K562 (cell line): ENCODE measurements at regions not wholly inside any gene's neighbourhood (a gene's known extent, or its start where the extent isn't known, plus 50 kb on each side); places are given as distances from the start of the nearest gene placed in this dataset.

ENCODE experiments used
- ATAC-seq: fragments of 200-7000 bp; cut with Tn5 transposase; 3 replicates; pipeline ENCODE4 v1.9.1; 2020; ENCODE audit warnings: moderate library complexity
- BruUV-seq: library from RNA; stranded (reverse); fragments of 400-500 nt; replicated peaks from 2 replicates; lab custom pipeline; 2021; lab: Mats Ljungman, UMichigan
- CTCF ChIA-PET: fragments of 300-600 bp; formaldehyde crosslinking; extraction: SDS; loops from one replicate; lab custom pipeline; 2021; ENCODE audit warnings: low intra/inter-chr PET ratio; lab: Yijun Ruan, JAX
- POLR2A ChIA-PET: fragments of 300-600, 350-650 bp; sonication (Branson Sonifier 250); formaldehyde crosslinking; extraction: SDS; loops from one replicate; lab custom pipeline; 2021; ENCODE audit warnings: antibody characterized with exemption, inconsistent platforms; lab: Yijun Ruan, JAX
- DNase-seq, 4 experiments: peaks; one replicate each; pipeline versions ENCODE4 v3.0.0 to v3.0.0-alpha.2; 2011 to 2018; ENCODE audit warnings: low spot score in 3 of 4, mixed read lengths in 3 of 4; ENCODE audit errors: extremely low read depth in 1 of 4
- FAIRE-seq: peaks from 2 replicates; lab custom pipeline; 2011; peaks lifted over from hg19 to GRCh38; lab: Jason Lieb, UNC
- H2AFZ ChIP-seq: 2 replicates; pipeline ENCODE4 v1.6.0; 2011; ENCODE audit warnings: low read depth, low read length, control low read depth, inconsistent platforms
- H3K27ac ChIP-seq: fragments of 200-600 bp; 3 replicates; pipeline ENCODE4 v1.8.0; 2011; ENCODE audit warnings: low read depth, mild to moderate bottlenecking, control low read depth, inconsistent platforms, low read length, moderate library complexity, mixed read lengths; ENCODE audit errors: extremely low read depth
- H3K27me3 ChIP-seq, 2 experiments: fragments of 300-600 bp in 1 of 2; 2 replicates in 1 of 2; 3 replicates in 1 of 2; pipeline versions ENCODE4 v1.6.0 to v1.8.0; 2011; ENCODE audit warnings: inconsistent platforms in 2 of 2, low read length in 2 of 2, mild to moderate bottlenecking in 1 of 2, mixed read lengths in 1 of 2, moderate library complexity in 1 of 2; ENCODE audit not compliant: control insufficient read depth in 2 of 2, insufficient read depth in 2 of 2
- H3K36me3 ChIP-seq: fragments of 300-600 bp; 3 replicates; pipeline ENCODE4 v1.8.0; 2011; ENCODE audit warnings: mild to moderate bottlenecking, low read length, inconsistent platforms; ENCODE audit not compliant: control insufficient read depth, insufficient read depth
- H3K4me1 ChIP-seq, 2 experiments: fragments of 200-600 bp in 1 of 2; replicated peaks in 1 of 2; 2 replicates in 1 of 2; 3 replicates in 1 of 2; pipeline versions ENCODE4 v1.5.1 to v1.8.0; 2011; ENCODE audit warnings: inconsistent platforms in 2 of 2, low read length in 2 of 2, mild to moderate bottlenecking in 1 of 2, mixed read lengths in 1 of 2, moderate library complexity in 1 of 2; ENCODE audit not compliant: control insufficient read depth in 2 of 2, insufficient read depth in 2 of 2
- H3K4me2 ChIP-seq: 2 replicates; pipeline ENCODE4 v1.6.1; 2011; ENCODE audit warnings: low read length, control low read depth, inconsistent platforms, mixed read lengths; ENCODE audit not compliant: insufficient read depth
- H3K4me3 ChIP-seq: fragments of 200-600 bp; sonication (generic), shearing (Covaris generic); 2 replicates; pipeline ENCODE4 v1.5.1; 2016; ENCODE audit warnings: control low read depth, inconsistent platforms
- H3K79me2 ChIP-seq: fragments of 200-600 bp; 3 replicates; pipeline ENCODE4 v1.8.0; 2011; ENCODE audit warnings: low read length, inconsistent platforms; ENCODE audit not compliant: control insufficient read depth, insufficient read depth
- H3K9ac ChIP-seq, 2 experiments: 2 replicates each; pipeline versions ENCODE4 v1.6.0 to v1.6.1; 2011; ENCODE audit warnings: low read depth in 2 of 2, low read length in 2 of 2, control low read depth in 1 of 2, inconsistent platforms in 1 of 2, mild to moderate bottlenecking in 1 of 2, mixed read lengths in 1 of 2; ENCODE audit not compliant: insufficient read depth in 1 of 2
- H3K9me1 ChIP-seq: one replicate; pipeline ENCODE4 v1.6.0; 2011; ENCODE audit warnings: inconsistent platforms, mild to moderate bottlenecking, low read length, moderate library complexity; ENCODE audit not compliant: control insufficient read depth, insufficient read depth
- H3K9me3 ChIP-seq: replicated peaks from 2 replicates; pipeline ENCODE4 v1.5.1; 2011; ENCODE audit warnings: low read depth, low read length, inconsistent platforms; ENCODE audit not compliant: control insufficient read depth, insufficient read depth
- H4K20me1 ChIP-seq: replicated peaks from 2 replicates; pipeline ENCODE4 v1.6.1; 2011; ENCODE audit warnings: low read length, inconsistent platforms, mixed read lengths; ENCODE audit not compliant: control insufficient read depth, insufficient read depth
- RUNX1 ChIP-seq: sonication (generic); IDR thresholded peaks from 2 replicates; pipeline ENCODE4 v1.6.1; 2016; ENCODE audit warnings: antibody characterized with exemption, low read depth
- XRCC3 ChIP-seq: fragments of 450-650 bp; IDR thresholded peaks from 2 replicates; pipeline ENCODE4 v1.6.1; 2017; ENCODE audit warnings: mild to moderate bottlenecking, moderate library complexity
- WGBS: fragments of 100-300 bp; shearing (Covaris generic); methylation state at CpG from one replicate; pipeline ENCODE4 v1.1.6; 2016; ENCODE audit warnings: low coverage, mixed read lengths; ENCODE audit not compliant: insufficient coverage; ENCODE audit errors: missing lambda C conversion rate; 5-methylcytosine and 5-hydroxymethylcytosine counted together
- in situ Hi-C: fragments of 300-500 bp; cut with MboI; formaldehyde crosslinking; loops from 4 replicates; pipeline ENCODE4 v1.15.0; 2018; ENCODE audit warnings: inconsistent platforms, mixed read lengths
- intact Hi-C: fragments of 100-400 bp; cut with micrococcal nuclease; formaldehyde crosslinking; loops from 2 replicates; pipeline ENCODE4 v1.14.2; 2022
- TF ChIP-seq, protein P1 (sequence below), 2 experiments: fragments of 450-650 bp in 1 of 2; sonication (generic) in 1 of 2; formaldehyde crosslinking in 1 of 2; IDR thresholded peaks; 2 replicates each; pipeline versions ENCODE4 v1.7.1 to v1.9.0; 2016 to 2022; ENCODE audit warnings: inconsistent platforms in 1 of 2, mild to moderate bottlenecking in 1 of 2, missing genetic modification reagents in 1 of 2

DNA sequence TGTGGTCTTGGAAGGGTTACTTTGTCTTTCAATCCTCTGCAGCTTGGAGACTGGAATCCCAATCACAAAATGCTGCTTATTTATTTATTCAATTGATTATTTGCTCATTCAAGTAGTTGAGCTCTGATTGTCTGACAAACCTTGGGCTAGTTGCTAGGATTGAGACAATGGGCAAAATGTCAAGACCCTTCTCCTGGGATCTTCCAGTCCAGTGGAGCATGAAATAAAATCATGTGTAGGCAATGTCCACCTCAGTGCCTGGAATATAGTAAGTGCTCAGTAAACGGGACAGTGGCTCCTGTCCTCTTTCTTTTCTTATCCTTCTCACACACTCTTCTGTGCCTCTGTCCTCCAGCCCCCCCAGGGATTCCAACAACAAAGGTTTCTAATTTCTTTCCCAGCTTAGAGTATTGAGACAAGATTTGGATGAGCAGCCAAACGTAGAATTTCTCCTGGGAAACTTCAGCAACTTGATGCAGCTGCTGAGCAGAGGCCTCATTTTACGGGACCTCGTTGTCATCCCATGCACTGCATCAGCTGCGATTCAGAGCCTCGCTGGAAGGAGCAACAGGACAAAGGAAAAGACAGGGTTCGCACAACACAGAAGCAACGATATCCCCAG lies 545.0 kb downstream of the SOX11 start:
- in situ Hi-C loops, result no loop called here
- Histone ChIP-seq H3K27me3 (no peaks in the 10 kb centered on the region), H3K27ac (no peak overlapping the region), H4K20me1 (no peaks in the 10 kb centered on the region), H3K36me3 (no peaks in the 10 kb centered on the region), H3K4me3 (no peak overlapping the region), H3K9ac (no peak overlapping the region), H3K4me2 (no peak overlapping the region), H3K4me1 (no peaks in the 10 kb centered on the region), H3K79me2 (no peaks in the 10 kb centered on the region), H3K9me1 (no peaks in the 10 kb centered on the region), H2AFZ (no peak overlapping the region), H3K9me3 (no peaks in the 10 kb centered on the region; the same call in 1 of the 2 replicates)
- ChIA-PET CTCF (no interaction called here), POLR2A (no interaction called here)
- intact Hi-C loops, result no loop called here
- 2% methylated on average over 8 of the region's 8 CpGs for WGBS
- TF ChIP-seq XRCC3, result no peak
- TF ChIP-seq, protein P1, sequence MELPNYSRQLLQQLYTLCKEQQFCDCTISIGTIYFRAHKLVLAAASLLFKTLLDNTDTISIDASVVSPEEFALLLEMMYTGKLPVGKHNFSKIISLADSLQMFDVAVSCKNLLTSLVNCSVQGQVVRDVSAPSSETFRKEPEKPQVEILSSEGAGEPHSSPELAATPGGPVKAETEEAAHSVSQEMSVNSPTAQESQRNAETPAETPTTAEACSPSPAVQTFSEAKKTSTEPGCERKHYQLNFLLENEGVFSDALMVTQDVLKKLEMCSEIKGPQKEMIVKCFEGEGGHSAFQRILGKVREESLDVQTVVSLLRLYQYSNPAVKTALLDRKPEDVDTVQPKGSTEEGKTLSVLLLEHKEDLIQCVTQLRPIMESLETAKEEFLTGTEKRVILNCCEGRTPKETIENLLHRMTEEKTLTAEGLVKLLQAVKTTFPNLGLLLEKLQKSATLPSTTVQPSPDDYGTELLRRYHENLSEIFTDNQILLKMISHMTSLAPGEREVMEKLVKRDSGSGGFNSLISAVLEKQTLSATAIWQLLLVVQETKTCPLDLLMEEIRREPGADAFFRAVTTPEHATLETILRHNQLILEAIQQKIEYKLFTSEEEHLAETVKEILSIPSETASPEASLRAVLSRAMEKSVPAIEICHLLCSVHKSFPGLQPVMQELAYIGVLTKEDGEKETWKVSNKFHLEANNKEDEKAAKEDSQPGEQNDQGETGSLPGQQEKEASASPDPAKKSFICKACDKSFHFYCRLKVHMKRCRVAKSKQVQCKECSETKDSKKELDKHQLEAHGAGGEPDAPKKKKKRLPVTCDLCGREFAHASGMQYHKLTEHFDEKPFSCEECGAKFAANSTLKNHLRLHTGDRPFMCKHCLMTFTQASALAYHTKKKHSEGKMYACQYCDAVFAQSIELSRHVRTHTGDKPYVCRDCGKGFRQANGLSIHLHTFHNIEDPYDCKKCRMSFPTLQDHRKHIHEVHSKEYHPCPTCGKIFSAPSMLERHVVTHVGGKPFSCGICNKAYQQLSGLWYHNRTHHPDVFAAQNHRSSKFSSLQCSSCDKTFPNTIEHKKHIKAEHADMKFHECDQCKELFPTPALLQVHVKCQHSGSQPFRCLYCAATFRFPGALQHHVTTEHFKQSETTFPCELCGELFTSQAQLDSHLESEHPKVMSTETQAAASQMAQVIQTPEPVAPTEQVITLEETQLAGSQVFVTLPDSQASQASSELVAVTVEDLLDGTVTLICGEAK (IDR thresholded peaks at IDR 0.05), result no peak
- TF ChIP-seq, protein P1 (CRISPR knock-in tag; IDR thresholded peaks at IDR 0.05), result no peak
- no peak for TF ChIP-seq RUNX1
- ATAC-seq (no peak), DNase-seq (no peak), FAIRE-seq (no peak)
- no TSS peak for BruUV-seq
